D341Med (cell line): ENCODE measurements at regions not wholly inside any gene's neighbourhood (a gene's known extent, or its start where the extent isn't known, plus 50 kb on each side); places are given as distances from the start of the nearest gene placed in this dataset.

Experiments used
- DNase-seq: peaks from one replicate; pipeline ENCODE4 v3.0.0; 2012; ENCODE audit warnings: low spot score

GRCh38 chr7:39890411-39890810, 59.6 kb upstream of the CDK13 start:
- no peak for DNase-seq

DNA sequence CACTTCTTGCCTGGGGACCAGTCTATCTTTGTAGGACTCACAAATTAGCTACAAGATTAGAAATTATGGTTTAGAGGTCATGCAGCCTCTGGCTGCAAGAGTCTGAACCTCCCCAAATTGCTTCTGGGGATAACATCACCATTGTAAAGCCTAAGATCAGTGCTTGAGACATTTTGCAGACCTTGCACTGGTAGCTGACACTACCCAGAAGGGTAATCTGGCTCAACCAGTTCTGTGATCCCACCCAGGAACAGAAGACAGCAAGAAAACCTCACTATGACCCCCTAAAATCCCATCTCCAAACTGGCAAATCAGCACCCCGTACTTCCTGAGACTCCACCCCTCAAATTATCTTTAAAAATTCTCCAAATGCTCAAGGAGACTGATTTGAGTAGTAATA, 58.2 kb upstream of the CDK13 start:
- no peak for DNase-seq

GRCh38 chr7:39892361-39892760, 57.7 kb upstream of the CDK13 start:
- DNase-seq: no peak

DNA sequence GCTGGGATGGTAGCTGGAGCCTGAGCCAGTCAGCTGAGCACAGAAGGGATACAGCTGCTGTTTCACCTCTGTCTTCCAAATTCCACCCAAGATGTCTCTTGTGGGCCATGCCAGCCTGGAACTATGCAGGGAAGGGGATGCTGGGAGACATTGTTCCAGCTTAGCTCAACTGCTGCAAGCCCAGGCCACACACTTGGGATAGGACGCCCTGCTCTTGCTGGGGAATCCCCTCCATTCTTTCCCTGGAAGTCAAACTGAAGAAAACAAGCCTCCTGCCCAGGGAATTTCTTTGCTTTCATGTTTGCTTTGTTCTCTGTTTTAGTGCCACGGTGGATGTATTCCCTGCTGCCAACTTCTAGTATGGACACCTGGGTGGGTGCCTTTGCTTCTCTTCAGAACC, 55.2 kb upstream of the CDK13 start:
- DNase-seq: no peak

- DNase-seq: no peak
Measured at GRCh38 chr7:39896840-39897239, 53.2 kb upstream of the CDK13 start.

- DNase-seq: no peak
Measured at GRCh38 chr7:39898867-39899266, 51.2 kb upstream of the CDK13 start.
